ENCODE measurements at regions not wholly inside any gene's neighbourhood (a gene's known extent, or its start where the extent isn't known, plus 50 kb on each side); places are given as distances from the start of the nearest gene placed in this dataset.

- no TSS peak for BruUV-seq (replicated peaks)
Observed at GRCh38 chr15:87591042-87591441, 665.5 kb downstream of the NTRK3 start.

More at GRCh38 chr15:87591042-87591441, 665.5 kb downstream of the NTRK3 start:
- ATAC-seq (no peak), DNase-seq (ENCODE audit: low read depth, low spot score) (no peak)
- no peaks in the 10 kb centered on the region for H4K20me1 ChIP-seq (ENCODE audit: insufficient read depth)
- RAD21 ChIA-PET (ENCODE audit: low non-redundant PET in 1 of 2, low total read pairs in 2 of 2, uncharacterized antibody in 2 of 2, unreplicated experiment in 2 of 2): no interaction called here
- CTCF ChIA-PET: no interaction called here
- no peaks in the 10 kb centered on the region for H3K4me1 ChIP-seq (ENCODE audit: control insufficient read depth in 1 of 2, insufficient read depth in 2 of 2, low read length in 2 of 2)
- H3K9me3 ChIP-seq (ENCODE audit: control insufficient read depth in 1 of 2, insufficient read depth in 1 of 2, low read depth in 1 of 2, low read length in 2 of 2): peaks cover 10 to 33% of the 10 kb centered on the region in 2 experiments; a peak in 2 of 4 replicates
- intact Hi-C loops (cut with micrococcal nuclease): no loop called here
- TF ChIP-seq SRF (IDR thresholded peaks at IDR 0.05; ENCODE audit: low read depth) (no peak), EGR1 (IDR thresholded peaks at IDR 0.05; ENCODE audit: low read depth) (no peak), EZH2 (IDR thresholded peaks at IDR 0.05) (no peak), SP1 (IDR thresholded peaks at IDR 0.05; ENCODE audit: low read depth) (no peak), CEBPB (IDR thresholded peaks at IDR 0.05; ENCODE audit: low read depth) (no peak), YY1 (IDR thresholded peaks at IDR 0.05; ENCODE audit: extremely low read depth, insufficient replicate concordance, low read depth, low read length) (no peak)
- TF ChIP-seq, protein P1, sequence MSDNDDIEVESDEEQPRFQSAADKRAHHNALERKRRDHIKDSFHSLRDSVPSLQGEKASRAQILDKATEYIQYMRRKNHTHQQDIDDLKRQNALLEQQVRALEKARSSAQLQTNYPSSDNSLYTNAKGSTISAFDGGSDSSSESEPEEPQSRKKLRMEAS (IDR thresholded peaks at IDR 0.05): no peak
- TF ChIP-seq, protein P2, sequence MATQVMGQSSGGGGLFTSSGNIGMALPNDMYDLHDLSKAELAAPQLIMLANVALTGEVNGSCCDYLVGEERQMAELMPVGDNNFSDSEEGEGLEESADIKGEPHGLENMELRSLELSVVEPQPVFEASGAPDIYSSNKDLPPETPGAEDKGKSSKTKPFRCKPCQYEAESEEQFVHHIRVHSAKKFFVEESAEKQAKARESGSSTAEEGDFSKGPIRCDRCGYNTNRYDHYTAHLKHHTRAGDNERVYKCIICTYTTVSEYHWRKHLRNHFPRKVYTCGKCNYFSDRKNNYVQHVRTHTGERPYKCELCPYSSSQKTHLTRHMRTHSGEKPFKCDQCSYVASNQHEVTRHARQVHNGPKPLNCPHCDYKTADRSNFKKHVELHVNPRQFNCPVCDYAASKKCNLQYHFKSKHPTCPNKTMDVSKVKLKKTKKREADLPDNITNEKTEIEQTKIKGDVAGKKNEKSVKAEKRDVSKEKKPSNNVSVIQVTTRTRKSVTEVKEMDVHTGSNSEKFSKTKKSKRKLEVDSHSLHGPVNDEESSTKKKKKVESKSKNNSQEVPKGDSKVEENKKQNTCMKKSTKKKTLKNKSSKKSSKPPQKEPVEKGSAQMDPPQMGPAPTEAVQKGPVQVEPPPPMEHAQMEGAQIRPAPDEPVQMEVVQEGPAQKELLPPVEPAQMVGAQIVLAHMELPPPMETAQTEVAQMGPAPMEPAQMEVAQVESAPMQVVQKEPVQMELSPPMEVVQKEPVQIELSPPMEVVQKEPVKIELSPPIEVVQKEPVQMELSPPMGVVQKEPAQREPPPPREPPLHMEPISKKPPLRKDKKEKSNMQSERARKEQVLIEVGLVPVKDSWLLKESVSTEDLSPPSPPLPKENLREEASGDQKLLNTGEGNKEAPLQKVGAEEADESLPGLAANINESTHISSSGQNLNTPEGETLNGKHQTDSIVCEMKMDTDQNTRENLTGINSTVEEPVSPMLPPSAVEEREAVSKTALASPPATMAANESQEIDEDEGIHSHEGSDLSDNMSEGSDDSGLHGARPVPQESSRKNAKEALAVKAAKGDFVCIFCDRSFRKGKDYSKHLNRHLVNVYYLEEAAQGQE (IDR thresholded peaks at IDR 0.05; ENCODE audit: low read depth): no peak
- TF ChIP-seq, protein P3, sequence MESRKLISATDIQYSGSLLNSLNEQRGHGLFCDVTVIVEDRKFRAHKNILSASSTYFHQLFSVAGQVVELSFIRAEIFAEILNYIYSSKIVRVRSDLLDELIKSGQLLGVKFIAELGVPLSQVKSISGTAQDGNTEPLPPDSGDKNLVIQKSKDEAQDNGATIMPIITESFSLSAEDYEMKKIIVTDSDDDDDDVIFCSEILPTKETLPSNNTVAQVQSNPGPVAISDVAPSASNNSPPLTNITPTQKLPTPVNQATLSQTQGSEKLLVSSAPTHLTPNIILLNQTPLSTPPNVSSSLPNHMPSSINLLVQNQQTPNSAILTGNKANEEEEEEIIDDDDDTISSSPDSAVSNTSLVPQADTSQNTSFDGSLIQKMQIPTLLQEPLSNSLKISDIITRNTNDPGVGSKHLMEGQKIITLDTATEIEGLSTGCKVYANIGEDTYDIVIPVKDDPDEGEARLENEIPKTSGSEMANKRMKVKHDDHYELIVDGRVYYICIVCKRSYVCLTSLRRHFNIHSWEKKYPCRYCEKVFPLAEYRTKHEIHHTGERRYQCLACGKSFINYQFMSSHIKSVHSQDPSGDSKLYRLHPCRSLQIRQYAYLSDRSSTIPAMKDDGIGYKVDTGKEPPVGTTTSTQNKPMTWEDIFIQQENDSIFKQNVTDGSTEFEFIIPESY (IDR thresholded peaks at IDR 0.05; ENCODE audit: extremely low read depth, insufficient replicate concordance, low read length): no peak
- TF ChIP-seq, protein P4, sequence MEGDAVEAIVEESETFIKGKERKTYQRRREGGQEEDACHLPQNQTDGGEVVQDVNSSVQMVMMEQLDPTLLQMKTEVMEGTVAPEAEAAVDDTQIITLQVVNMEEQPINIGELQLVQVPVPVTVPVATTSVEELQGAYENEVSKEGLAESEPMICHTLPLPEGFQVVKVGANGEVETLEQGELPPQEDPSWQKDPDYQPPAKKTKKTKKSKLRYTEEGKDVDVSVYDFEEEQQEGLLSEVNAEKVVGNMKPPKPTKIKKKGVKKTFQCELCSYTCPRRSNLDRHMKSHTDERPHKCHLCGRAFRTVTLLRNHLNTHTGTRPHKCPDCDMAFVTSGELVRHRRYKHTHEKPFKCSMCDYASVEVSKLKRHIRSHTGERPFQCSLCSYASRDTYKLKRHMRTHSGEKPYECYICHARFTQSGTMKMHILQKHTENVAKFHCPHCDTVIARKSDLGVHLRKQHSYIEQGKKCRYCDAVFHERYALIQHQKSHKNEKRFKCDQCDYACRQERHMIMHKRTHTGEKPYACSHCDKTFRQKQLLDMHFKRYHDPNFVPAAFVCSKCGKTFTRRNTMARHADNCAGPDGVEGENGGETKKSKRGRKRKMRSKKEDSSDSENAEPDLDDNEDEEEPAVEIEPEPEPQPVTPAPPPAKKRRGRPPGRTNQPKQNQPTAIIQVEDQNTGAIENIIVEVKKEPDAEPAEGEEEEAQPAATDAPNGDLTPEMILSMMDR (IDR thresholded peaks at IDR 0.05 in 2 of 3, conservative IDR thresholded peaks at IDR 0.05 in 1 of 3; ENCODE audit: borderline replicate concordance in 1 of 3, insufficient read depth in 1 of 3, low read depth in 2 of 3, low read length in 2 of 3): no peak
- no peak overlapping the region for H3K27ac ChIP-seq (ENCODE audit: low read depth, low read length)
- no peaks in the 10 kb centered on the region for H3K79me2 ChIP-seq (ENCODE audit: insufficient read depth, low read length)
- H3K36me3 ChIP-seq (ENCODE audit: control insufficient read depth in 1 of 2, insufficient read depth in 2 of 2, low read length in 2 of 2): no peaks in the 10 kb centered on the region
- no peaks in the 10 kb centered on the region for H3K27me3 ChIP-seq (ENCODE audit: insufficient read depth, low read length)
- no peak overlapping the region for H3K9ac ChIP-seq (ENCODE audit: low read length)
- no peak overlapping the region for H3K4me2 ChIP-seq (ENCODE audit: low read length)
- H2AFZ ChIP-seq (ENCODE audit: low read depth, low read length, poor library complexity, severe bottlenecking): no peak overlapping the region
- POLR2A ChIA-PET: no interaction called here
- no peak overlapping the region for H3K4me3 ChIP-seq (replicated peaks in 1 of 2; ENCODE audit: low read depth in 1 of 2, low read length in 2 of 2)
- H3K9me2 ChIP-seq (ENCODE audit: insufficient read depth): no peaks in the 10 kb centered on the region
